A172 (cell line): ENCODE measurements at regions not wholly inside any gene's neighbourhood (a gene's known extent, or its start where the extent isn't known, plus 50 kb on each side); places are given as distances from the start of the nearest gene placed in this dataset.

Source experiments
- DNase-seq: peaks from one replicate; pipeline ENCODE4 v3.0.0-alpha.2; 2015; ENCODE audit warnings: low spot score

- no peak for DNase-seq
Observed at GRCh38 chrX:51437521-51437920, 58.9 kb downstream of the NUDT11 start.

GRCh38 chrX:51435101-51435500 is 61.3 kb downstream of the NUDT11 start:
- DNase-seq = no peak

GRCh38 chrX:51421972-51422597 is 74.3 kb downstream of the NUDT11 start:
- DNase-seq = no peak

- DNase-seq = peak; percentile 0
Observed at GRCh38 chrX:51420610-51421009, 75.8 kb downstream of the NUDT11 start.

- no peak for DNase-seq
Observed at GRCh38 chrX:51408462-51408861, 75.8 kb downstream of the NUDT10 start.

- DNase-seq = no peak
Observed at GRCh38 chrX:51407520-51408409, 75.1 kb downstream of the NUDT10 start.

- no peak for DNase-seq
Observed at GRCh38 chrX:51406688-51407519, 74.3 kb downstream of the NUDT10 start.

- no peak for DNase-seq
Observed at GRCh38 chrX:51404445-51404844, 71.8 kb downstream of the NUDT10 start.

GRCh38 chrX:51395810-51396728 is 63.4 kb downstream of the NUDT10 start:
- DNase-seq = no peak

- DNase-seq = no peak
Observed at GRCh38 chrX:51395480-51395809, 62.8 kb downstream of the NUDT10 start.
